Gastroesophageal sphincter (tissue), 4 donors: ENCODE measurements at regions not wholly inside any gene's neighbourhood (a gene's known extent, or its start where the extent isn't known, plus 50 kb on each side); places are given as distances from the start of the nearest gene placed in this dataset.

ENCODE experiments used
- ATAC-seq: fragments of 150-250 bp; one replicate; pipeline ENCODE4 v1.9.1; 2016; ENCODE audit warnings: mild to moderate bottlenecking, moderate library complexity
- H3K27ac ChIP-seq, 4 donors: fragments of 200-600 bp; sonication (generic) in 3 of 4; 1 replicate in 3 of 4; 2 replicates in 1 of 4; pipeline ENCODE4 v1.5.1; 2016 to 2019
- H3K27me3 ChIP-seq: fragments of 200-600 bp; sonication (generic); one replicate; pipeline ENCODE4 v1.5.1; 2019
- H3K36me3 ChIP-seq, 2 donors: fragments of 200-600 bp; sonication (generic); one replicate each; pipeline ENCODE4 v1.5.1; 2019; ENCODE audit warnings: control low read depth in 1 of 2
- H3K4me1 ChIP-seq, 3 donors: fragments of 200-600 bp; sonication (generic); 1 replicate in 2 of 3; 2 replicates in 1 of 3; pipeline ENCODE4 v1.5.1; 2016 to 2019; ENCODE audit warnings: control low read depth in 2 of 3
- H3K4me3 ChIP-seq, 2 donors: fragments of 200-600 bp; sonication (generic); one replicate each; pipeline ENCODE4 v1.5.1; 2019; ENCODE audit warnings: mild to moderate bottlenecking in 1 of 2, moderate library complexity in 1 of 2
- H3K9me3 ChIP-seq, 3 donors: fragments of 200-600 bp; sonication (generic); one replicate each; pipeline ENCODE4 v1.5.1; 2017 to 2019; ENCODE audit warnings: control low read depth in 2 of 3
- EP300 ChIP-seq: sonication (generic); formaldehyde crosslinking; IDR thresholded peaks from one replicate; pipeline ENCODE4 v1.6.1; 2017; ENCODE audit warnings: antibody characterized with exemption, mild to moderate bottlenecking
- POLR2A ChIP-seq, 2 donors: fragments of 450-650 bp; IDR thresholded peaks; one replicate each; pipeline ENCODE4 v1.6.1; 2017; ENCODE audit warnings: antibody characterized with exemption in 2 of 2, mild to moderate bottlenecking in 2 of 2, moderate library complexity in 1 of 2
- POLR2AphosphoS5 ChIP-seq: sonication (generic); formaldehyde crosslinking; IDR thresholded peaks from one replicate; pipeline ENCODE4 v1.6.1; 2017; ENCODE audit warnings: antibody characterized with exemption
- WGBS, 2 donors: methylation state at CpG; one replicate each; pipeline ENCODE4 v1.1.5; 2018; ENCODE audit warnings: low coverage in 1 of 2; 5-methylcytosine and 5-hydroxymethylcytosine counted together
- TF ChIP-seq, protein P1 (sequence below), 4 experiments: fragments of 200-600 bp in 2 of 4; fragments of 450-650 bp in 2 of 4; sonication (generic) in 1 of 4; IDR thresholded peaks; one replicate each; pipeline ENCODE4 v1.5.1; 2017 to 2019; ENCODE audit warnings: antibody characterized with exemption in 4 of 4, mild to moderate bottlenecking in 2 of 4, moderate library complexity in 2 of 4

- Histone ChIP-seq H3K4me1 (no peaks in the 10 kb centered on the region), H3K4me3 (no peak overlapping the region), H3K9me3 (no peaks in the 10 kb centered on the region), H3K27ac (no peak overlapping the region), H3K36me3 (no peaks in the 10 kb centered on the region), H3K27me3 (no peaks in the 10 kb centered on the region)
- TF ChIP-seq POLR2A (IDR thresholded peaks at IDR 0.05) (no peak), EP300 (no peak)
- 27 to 40% methylated on average over 4 of the region's 4 CpGs for WGBS, 2 donors
- no peak for ATAC-seq
These were observed 1291.0 kb upstream of the CNTN5 start for GRCh38 chr11:97729546-97730272.

GRCh38 chr11:97732011-97732632 lies 1288.6 kb upstream of the CNTN5 start:
- Histone ChIP-seq H3K4me1 (no peaks in the 10 kb centered on the region), H3K27me3 (no peaks in the 10 kb centered on the region), H3K27ac (no peak overlapping the region), H3K36me3 (no peaks in the 10 kb centered on the region), H3K9me3 (peaks cover 0 to 8% (median 0%) of the 10 kb centered on the region in 3 donors), H3K4me3 (no peak overlapping the region)
- TF ChIP-seq, protein P1, sequence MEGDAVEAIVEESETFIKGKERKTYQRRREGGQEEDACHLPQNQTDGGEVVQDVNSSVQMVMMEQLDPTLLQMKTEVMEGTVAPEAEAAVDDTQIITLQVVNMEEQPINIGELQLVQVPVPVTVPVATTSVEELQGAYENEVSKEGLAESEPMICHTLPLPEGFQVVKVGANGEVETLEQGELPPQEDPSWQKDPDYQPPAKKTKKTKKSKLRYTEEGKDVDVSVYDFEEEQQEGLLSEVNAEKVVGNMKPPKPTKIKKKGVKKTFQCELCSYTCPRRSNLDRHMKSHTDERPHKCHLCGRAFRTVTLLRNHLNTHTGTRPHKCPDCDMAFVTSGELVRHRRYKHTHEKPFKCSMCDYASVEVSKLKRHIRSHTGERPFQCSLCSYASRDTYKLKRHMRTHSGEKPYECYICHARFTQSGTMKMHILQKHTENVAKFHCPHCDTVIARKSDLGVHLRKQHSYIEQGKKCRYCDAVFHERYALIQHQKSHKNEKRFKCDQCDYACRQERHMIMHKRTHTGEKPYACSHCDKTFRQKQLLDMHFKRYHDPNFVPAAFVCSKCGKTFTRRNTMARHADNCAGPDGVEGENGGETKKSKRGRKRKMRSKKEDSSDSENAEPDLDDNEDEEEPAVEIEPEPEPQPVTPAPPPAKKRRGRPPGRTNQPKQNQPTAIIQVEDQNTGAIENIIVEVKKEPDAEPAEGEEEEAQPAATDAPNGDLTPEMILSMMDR (IDR thresholded peaks at IDR 0.05): no peak
- TF ChIP-seq POLR2A (IDR thresholded peaks at IDR 0.05): no peak
- no peak for TF ChIP-seq POLR2AphosphoS5
- TF ChIP-seq EP300: no peak
- 75 to 89% methylated on average over 1 of the region's 1 CpG for WGBS, 2 donors
- no peak for ATAC-seq

DNA sequence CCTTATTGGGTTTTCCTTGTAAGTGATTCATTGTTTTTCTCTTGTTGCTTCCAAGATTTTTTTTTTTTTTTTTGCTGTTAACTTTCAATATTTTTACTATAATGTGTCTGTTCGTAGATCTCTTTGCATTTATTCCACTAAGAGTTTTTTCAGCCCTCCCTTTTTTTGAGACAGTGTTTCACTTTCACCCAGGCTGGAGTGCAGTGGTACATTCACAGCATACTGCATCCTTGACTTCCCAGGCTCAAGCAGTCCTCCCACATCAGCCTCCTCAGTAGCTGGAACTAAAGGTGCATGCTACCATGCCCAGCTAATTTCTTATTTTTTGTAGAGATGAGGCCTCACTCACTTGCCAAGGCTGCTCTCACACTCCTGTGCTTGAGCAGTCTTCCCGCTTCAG lies 1282.0 kb upstream of the CNTN5 start:
- no peak for ATAC-seq
- TF ChIP-seq POLR2AphosphoS5: no peak
- TF ChIP-seq, protein P1 (IDR thresholded peaks at IDR 0.05): no peak
- no peak for TF ChIP-seq EP300
- no peak for TF ChIP-seq POLR2A (IDR thresholded peaks at IDR 0.05)
- H3K4me1 ChIP-seq: no peaks in the 10 kb centered on the region
- H3K9me3 ChIP-seq: peaks cover 0 to 13% (median 0%) of the 10 kb centered on the region in 3 donors
- 73 to 83% methylated on average over 2 of the region's 2 CpGs for WGBS, 2 donors
- no peaks in the 10 kb centered on the region for H3K27me3 ChIP-seq
- no peaks in the 10 kb centered on the region for H3K36me3 ChIP-seq
- H3K27ac ChIP-seq: no peak overlapping the region
- no peak overlapping the region for H3K4me3 ChIP-seq

DNA sequence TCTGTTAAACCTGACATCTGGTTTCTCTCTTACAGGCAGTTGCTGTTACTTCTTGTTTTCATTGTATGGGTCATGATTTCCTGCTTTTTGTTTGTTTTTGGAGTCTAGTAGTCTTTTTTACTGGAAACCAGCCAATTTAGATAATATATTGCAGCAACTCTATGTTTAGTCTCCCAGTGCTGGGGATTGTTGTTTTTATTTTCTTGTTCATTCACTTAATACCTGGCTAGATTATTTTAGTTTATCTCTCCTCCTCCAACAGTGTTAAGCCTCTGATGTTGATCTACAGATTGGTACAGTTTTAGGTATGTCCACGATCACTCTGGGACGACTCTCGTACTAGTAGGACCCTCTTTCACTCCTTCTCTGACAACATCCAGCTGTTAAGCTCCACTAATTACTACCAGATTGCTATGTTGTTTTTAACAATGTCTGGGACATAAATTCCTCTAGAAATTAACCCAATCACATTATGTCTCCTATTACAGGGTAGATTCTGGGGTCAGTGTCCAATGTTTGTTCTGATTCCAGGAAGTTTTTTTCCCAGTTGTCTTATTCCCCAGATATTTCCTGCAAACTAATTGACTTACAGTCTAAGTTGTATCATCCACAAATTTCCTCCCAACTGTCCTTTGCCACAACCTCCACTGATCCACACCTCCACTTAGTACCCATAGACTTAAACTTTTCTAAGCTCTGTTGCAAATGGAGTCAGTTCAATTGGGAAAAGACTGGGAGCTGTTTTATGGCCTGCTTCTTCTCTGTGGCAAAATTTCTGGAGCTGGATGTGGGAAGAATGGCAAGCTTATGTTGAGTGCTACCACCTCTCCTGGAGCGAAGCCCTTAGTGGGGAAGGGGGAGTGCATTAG lies 1280.6 kb upstream of the CNTN5 start:
- H3K4me3 ChIP-seq: no peak overlapping the region
- peaks cover 0 to 13% (median 0%) of the 10 kb centered on the region in 3 donors for H3K9me3 ChIP-seq
- H3K4me1 ChIP-seq: no peaks in the 10 kb centered on the region
- TF ChIP-seq POLR2A (IDR thresholded peaks at IDR 0.05) (no peak), EP300 (no peak), POLR2AphosphoS5 (no peak)
- TF ChIP-seq, protein P1 (IDR thresholded peaks at IDR 0.05): no peak
- H3K27me3 ChIP-seq: no peaks in the 10 kb centered on the region
- 49 to 64% methylated on average over 3 of the region's 4 CpGs for WGBS, 2 donors
- no peaks in the 10 kb centered on the region for H3K36me3 ChIP-seq
- no peak overlapping the region for H3K27ac ChIP-seq
- ATAC-seq: peak; percentile 31

- ATAC-seq: no peak
- 82% methylated on average over 1 of the region's 1 CpG; no CpG with 5 or more reads in 1 of the 2 donors for WGBS, 2 donors
- Histone ChIP-seq H3K4me3 (no peak overlapping the region), H3K4me1 (no peaks in the 10 kb centered on the region), H3K27ac (no peak overlapping the region), H3K36me3 (no peaks in the 10 kb centered on the region), H3K9me3 (peaks cover 0 to 7% (median 0%) of the 10 kb centered on the region in 3 donors), H3K27me3 (no peaks in the 10 kb centered on the region)
- TF ChIP-seq, protein P1 (IDR thresholded peaks at IDR 0.05): no peak
- TF ChIP-seq POLR2AphosphoS5 (no peak), EP300 (no peak), POLR2A (IDR thresholded peaks at IDR 0.05) (no peak)
These were observed 1280.0 kb upstream of the CNTN5 start for GRCh38 chr11:97740801-97741151.
